Upper lobe of right lung (tissue), 1 donor: ENCODE measurements at regions not wholly inside any gene's neighbourhood (a gene's known extent, or its start where the extent isn't known, plus 50 kb on each side); places are given as distances from the start of the nearest gene placed in this dataset.

ENCODE experiments used
- ATAC-seq: fragments of 200-7000 bp; cut with Tn5 transposase; one replicate; pipeline ENCODE4 v1.9.1; 2020; ENCODE audit warnings: mild to moderate bottlenecking, moderate library complexity
- DNase-seq: peaks from one replicate; pipeline ENCODE4 v3.0.0-alpha.2; 2020
- H3K27ac ChIP-seq: fragments of 200-600 bp; one replicate; pipeline ENCODE4 v1.8.0; 2022
- H3K27me3 ChIP-seq: fragments of 200-600 bp; one replicate; pipeline ENCODE4 v1.8.0; 2022; ENCODE audit warnings: mild to moderate bottlenecking
- H3K36me3 ChIP-seq: fragments of 200-600 bp; one replicate; pipeline ENCODE4 v1.8.0; 2022
- H3K4me1 ChIP-seq: fragments of 200-600 bp; one replicate; pipeline ENCODE4 v1.8.0; 2022
- H3K4me3 ChIP-seq: fragments of 200-600 bp; one replicate; pipeline ENCODE4 v1.8.0; 2022; ENCODE audit warnings: mild to moderate bottlenecking
- H3K9me3 ChIP-seq: fragments of 200-600 bp; one replicate; pipeline ENCODE4 v1.8.0; 2022
- CTCF ChIP-seq: fragments of 200-600 bp; IDR thresholded peaks from one replicate; pipeline ENCODE4 v1.8.0; 2022; ENCODE audit warnings: antibody characterized with exemption
- intact Hi-C: fragments of 100-400 bp; cut with DNase I; formaldehyde crosslinking; loops from one replicate; pipeline ENCODE4 v1.11.0; 2022
- donor health status: DM: no; HTN: yes; CAD: no; lungs with severe emphysema.

GRCh38 chr3:34102288-34102687 is 303.9 kb downstream of the PDCD6IP start:
- intact Hi-C loops, result no loop called here
- H3K27me3 ChIP-seq, result no peaks in the 10 kb centered on the region
- ATAC-seq, result no peak

GRCh38 chr3:34106379-34106778 is 307.9 kb downstream of the PDCD6IP start:
- Histone ChIP-seq H3K9me3 (no peaks in the 10 kb centered on the region), H3K27me3 (no peaks in the 10 kb centered on the region), H3K4me3 (no peak overlapping the region), H3K36me3 (no peaks in the 10 kb centered on the region), H3K27ac (no peak overlapping the region), H3K4me1 (no peaks in the 10 kb centered on the region)
- ATAC-seq (no peak), DNase-seq (no peak)
- TF ChIP-seq CTCF, result no peak
- intact Hi-C loops, result no loop called here

More at GRCh38 chr3:34102288-34102687, 303.9 kb downstream of the PDCD6IP start:
- no peaks in the 10 kb centered on the region for H3K36me3 ChIP-seq
- H3K27ac ChIP-seq, result no peak overlapping the region
- H3K4me1 ChIP-seq, result no peaks in the 10 kb centered on the region
- TF ChIP-seq CTCF, result no peak
- no peaks in the 10 kb centered on the region for H3K9me3 ChIP-seq
- no peak overlapping the region for H3K4me3 ChIP-seq
- no peak for DNase-seq

GRCh38 chr3:34106879-34107278 is 308.4 kb downstream of the PDCD6IP start:
- peak; percentile 50 for TF ChIP-seq CTCF
- peak; percentile 88 for ATAC-seq
- no peak overlapping the region for H3K4me3 ChIP-seq
- no peaks in the 10 kb centered on the region for H3K4me1 ChIP-seq
- intact Hi-C loops, result no loop called here
- no peaks in the 10 kb centered on the region for H3K27me3 ChIP-seq
- no peaks in the 10 kb centered on the region for H3K36me3 ChIP-seq
- H3K9me3 ChIP-seq, result no peaks in the 10 kb centered on the region
- H3K27ac ChIP-seq, result no peak overlapping the region
- DNase-seq, result no peak

GRCh38 chr3:34107669-34108068 is 309.2 kb downstream of the PDCD6IP start:
- no peak for TF ChIP-seq CTCF
- ATAC-seq (no peak), DNase-seq (no peak)

GRCh38 chr3:34109021-34109420 is 310.6 kb downstream of the PDCD6IP start:
- Histone ChIP-seq H3K4me1 (no peaks in the 10 kb centered on the region), H3K27ac (no peak overlapping the region), H3K9me3 (no peaks in the 10 kb centered on the region), H3K4me3 (no peak overlapping the region), H3K36me3 (no peaks in the 10 kb centered on the region), H3K27me3 (no peaks in the 10 kb centered on the region)
- ATAC-seq (no peak), DNase-seq (no peak)
- intact Hi-C loops, result no loop called here
- no peak for TF ChIP-seq CTCF

More at GRCh38 chr3:34107669-34108068, 309.2 kb downstream of the PDCD6IP start:
- no peaks in the 10 kb centered on the region for H3K27me3 ChIP-seq
- no peaks in the 10 kb centered on the region for H3K9me3 ChIP-seq
- intact Hi-C loops, result no loop called here
- no peak overlapping the region for H3K4me3 ChIP-seq
- H3K4me1 ChIP-seq, result no peaks in the 10 kb centered on the region
- H3K36me3 ChIP-seq, result no peaks in the 10 kb centered on the region
- no peak overlapping the region for H3K27ac ChIP-seq

GRCh38 chr3:34109846-34110245 is 311.4 kb downstream of the PDCD6IP start:
- Histone ChIP-seq H3K9me3 (no peaks in the 10 kb centered on the region), H3K36me3 (no peaks in the 10 kb centered on the region), H3K4me3 (no peak overlapping the region), H3K27ac (no peak overlapping the region), H3K27me3 (no peaks in the 10 kb centered on the region), H3K4me1 (no peaks in the 10 kb centered on the region)
- intact Hi-C loops, result no loop called here
- no peak for TF ChIP-seq CTCF
- ATAC-seq (no peak), DNase-seq (no peak)
